Right lobe of liver (tissue), 4 donors: ENCODE measurements at regions not wholly inside any gene's neighbourhood (a gene's known extent, or its start where the extent isn't known, plus 50 kb on each side); places are given as distances from the start of the nearest gene placed in this dataset.

Experiments
- CTCF ChIP-seq, 4 donors: fragments of 200-600 bp in 3 of 4; fragments of 450-650 bp in 1 of 4; IDR thresholded peaks; one replicate each; pipeline versions ENCODE4 v1.5.1 to v1.8.0; 2016 to 2022; ENCODE audit warnings: antibody characterized with exemption in 4 of 4, mild to moderate bottlenecking in 2 of 4
- POLR2A ChIP-seq: fragments of 450-650 bp; IDR thresholded peaks from one replicate; pipeline ENCODE4 v1.6.1; 2017; ENCODE audit warnings: antibody characterized with exemption, mild to moderate bottlenecking
- donor health status: DM: no; HTN: no; CAD: no.
- donor health status: DM: no; HTN: no; CAD: no.
- donor health status: DM: no; HTN: yes; CAD: no.

GRCh38 chr17:33987162-33987561, 267.9 kb upstream of the CCL2 start:
- TF ChIP-seq POLR2A = no peak
- no peak for TF ChIP-seq CTCF (IDR thresholded peaks at IDR 0.05)
